K562 (cell line): ENCODE measurements at regions not wholly inside any gene's neighbourhood (a gene's known extent, or its start where the extent isn't known, plus 50 kb on each side); places are given as distances from the start of the nearest gene placed in this dataset.

Experiments used
- CEBPB ChIP-seq: fragments of 450-650 bp; IDR thresholded peaks from 2 replicates; pipeline ENCODE4 v1.6.1; 2016; ENCODE audit warnings: missing genetic modification characterization, missing compliant biosample characterization
- CHD1 ChIP-seq: fragments of 200-600 bp; sonication (generic); IDR thresholded peaks from one replicate; pipeline ENCODE4 v1.6.1; 2012; ENCODE audit warnings: mild to moderate bottlenecking, moderate library complexity, low read length, inconsistent platforms
- CREM ChIP-seq: IDR thresholded peaks from 2 replicates; pipeline ENCODE4 v1.6.1; 2014; ENCODE audit warnings: antibody characterized with exemption, low read depth
- ILF3 ChIP-seq: fragments of 450-650 bp; IDR thresholded peaks from 2 replicates; pipeline ENCODE4 v1.6.1; 2018; ENCODE audit warnings: antibody characterized with exemption, mild to moderate bottlenecking, moderate library complexity, borderline replicate concordance
- MYBL2 ChIP-seq, 2 experiments: fragments of 450-650 bp in 1 of 2; sonication (generic) in 1 of 2; formaldehyde crosslinking in 1 of 2; IDR thresholded peaks; 2 replicates each; pipeline versions ENCODE4 v1.6.1 to v1.8.1; 2017 to 2022; ENCODE audit warnings: borderline replicate concordance in 1 of 2, inconsistent platforms in 1 of 2, low read depth in 1 of 2, mild to moderate bottlenecking in 1 of 2, missing genetic modification reagents in 1 of 2, moderate library complexity in 1 of 2
- PCBP1 ChIP-seq: fragments of 200-400 bp; formaldehyde crosslinking; IDR thresholded peaks from 2 replicates; pipeline ENCODE4 v1.6.1; 2018; ENCODE audit warnings: mild to moderate bottlenecking, low read depth, low read length; ENCODE audit not compliant: poor library complexity, severe bottlenecking
- SOX6 ChIP-seq: fragments of 450-650 bp; IDR thresholded peaks from 2 replicates; pipeline ENCODE4 v1.6.1; 2014; ENCODE audit warnings: mild to moderate bottlenecking
- U2AF2 ChIP-seq: fragments of 200-400 bp; formaldehyde crosslinking; optimal IDR thresholded peaks from 2 replicates; pipeline ENCODE3; 2017; ENCODE audit warnings: low read depth, mild to moderate bottlenecking, low read length
- ZFP1 ChIP-seq: fragments of 450-650 bp; formaldehyde crosslinking; IDR thresholded peaks from 2 replicates; pipeline ENCODE4 v1.4.0; 2020; ENCODE audit warnings: mild to moderate bottlenecking, mixed read lengths
- ZNF592 ChIP-seq: fragments of 450-650 bp; IDR thresholded peaks from 2 replicates; pipeline ENCODE4 v1.6.1; 2017; ENCODE audit warnings: antibody characterized with exemption, mild to moderate bottlenecking
- TF ChIP-seq, protein P1 (sequence below): fragments of 450-650 bp; formaldehyde crosslinking; IDR thresholded peaks from 2 replicates; pipeline ENCODE4 v1.4.0; 2020; ENCODE audit warnings: mild to moderate bottlenecking, mixed read lengths
- TF ChIP-seq, protein P2 (sequence below): fragments of 250-450 bp; sonication (Bioruptor Pico); IDR thresholded peaks from 2 replicates; pipeline ENCODE4 v1.8.0; 2022; ENCODE audit warnings: moderate library complexity, mild to moderate bottlenecking, inconsistent platforms

DNA sequence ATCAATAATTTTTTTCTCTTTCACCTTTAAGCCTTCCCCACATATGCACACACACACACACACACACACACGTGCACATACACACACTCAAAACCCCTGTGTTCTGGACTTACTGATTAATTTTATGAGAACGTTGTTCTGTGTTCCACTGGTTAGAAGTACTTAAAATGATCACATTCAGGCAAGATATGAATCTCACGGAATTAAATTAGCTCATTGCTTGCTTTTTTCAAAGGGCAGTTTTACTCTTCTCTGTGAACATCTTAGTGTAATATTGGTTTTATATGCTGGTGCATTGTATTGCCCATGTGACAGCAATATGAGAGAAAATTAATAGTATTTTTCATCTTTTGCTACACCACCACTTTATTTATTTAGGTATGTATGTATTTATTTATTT, 377.3 kb upstream of the RBFOX1 start:
- TF ChIP-seq ILF3 (no peak), CREM (no peak), SOX6 (no peak), CHD1 (no peak), PCBP1 (no peak), CEBPB (no peak), U2AF2 (no peak), ZNF592 (no peak), ZFP1 (no peak), MYBL2 (IDR thresholded peaks at IDR 0.05; ENCODE audit: low read depth) (no peak), MYBL2 (CRISPR knock-in tag; IDR thresholded peaks at IDR 0.05; ENCODE audit: borderline replicate concordance) (no peak)
- TF ChIP-seq, protein P1, sequence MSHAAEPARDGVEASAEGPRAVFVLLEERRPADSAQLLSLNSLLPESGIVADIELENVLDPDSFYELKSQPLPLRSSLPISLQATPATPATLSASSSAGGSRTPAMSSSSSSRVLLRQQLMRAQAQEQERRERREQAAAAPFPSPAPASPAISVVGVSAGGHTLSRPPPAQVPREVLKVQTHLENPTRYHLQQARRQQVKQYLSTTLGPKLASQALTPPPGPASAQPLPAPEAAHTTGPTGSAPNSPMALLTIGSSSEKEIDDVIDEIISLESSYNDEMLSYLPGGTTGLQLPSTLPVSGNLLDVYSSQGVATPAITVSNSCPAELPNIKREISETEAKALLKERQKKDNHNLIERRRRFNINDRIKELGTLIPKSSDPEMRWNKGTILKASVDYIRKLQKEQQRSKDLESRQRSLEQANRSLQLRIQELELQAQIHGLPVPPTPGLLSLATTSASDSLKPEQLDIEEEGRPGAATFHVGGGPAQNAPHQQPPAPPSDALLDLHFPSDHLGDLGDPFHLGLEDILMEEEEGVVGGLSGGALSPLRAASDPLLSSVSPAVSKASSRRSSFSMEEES (CRISPR knock-in tag) = no peak
- TF ChIP-seq, protein P2, sequence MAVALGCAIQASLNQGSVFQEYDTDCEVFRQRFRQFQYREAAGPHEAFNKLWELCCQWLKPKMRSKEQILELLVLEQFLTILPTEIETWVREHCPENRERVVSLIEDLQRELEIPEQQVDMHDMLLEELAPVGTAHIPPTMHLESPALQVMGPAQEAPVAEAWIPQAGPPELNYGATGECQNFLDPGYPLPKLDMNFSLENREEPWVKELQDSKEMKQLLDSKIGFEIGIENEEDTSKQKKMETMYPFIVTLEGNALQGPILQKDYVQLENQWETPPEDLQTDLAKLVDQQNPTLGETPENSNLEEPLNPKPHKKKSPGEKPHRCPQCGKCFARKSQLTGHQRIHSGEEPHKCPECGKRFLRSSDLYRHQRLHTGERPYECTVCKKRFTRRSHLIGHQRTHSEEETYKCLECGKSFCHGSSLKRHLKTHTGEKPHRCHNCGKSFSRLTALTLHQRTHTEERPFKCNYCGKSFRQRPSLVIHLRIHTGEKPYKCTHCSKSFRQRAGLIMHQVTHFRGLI (CRISPR knock-in tag) = no peak
